Activated CD8-positive, alpha-beta T cell treated with anti-CD3 and anti-CD28 coated beads for 36 hours (primary cell): ENCODE measurements at regions not wholly inside any gene's neighbourhood (a gene's known extent, or its start where the extent isn't known, plus 50 kb on each side); places are given as distances from the start of the nearest gene placed in this dataset.
A peak's percentile ranks its signal among the peaks of the same experiment; 100 is the strongest.

Experiments
- ATAC-seq: fragments of 200-7000 bp; cut with Tn5 transposase; one replicate; pipeline ENCODE4 v1.10.0; 2021; ENCODE audit warnings: mild to moderate bottlenecking, moderate library complexity
- CTCF ChIA-PET: fragments of 350-600 bp; sonication (Branson Sonifier 250); formaldehyde crosslinking; loops from one replicate; lab custom pipeline; 2021; ENCODE audit warnings: antibody characterized with exemption; lab: Charles Lee
- POLR2A ChIA-PET: fragments of 350-600 bp; sonication (Branson Sonifier 250); formaldehyde crosslinking; loops from one replicate; lab custom pipeline; 2021; ENCODE audit warnings: antibody characterized with exemption; lab: Charles Lee
- DNase-seq: peaks from one replicate; pipeline ENCODE4 v3.0.0-alpha.2; 2020
- H3K27ac Mint-ChIP-seq: one replicate; pipeline ENCODE4 v1.8.0; 2021; ENCODE audit warnings: mild to moderate bottlenecking, mixed read lengths
- H3K27me3 Mint-ChIP-seq: one replicate; pipeline ENCODE4 v1.8.0; 2021; ENCODE audit warnings: mixed read lengths
- H3K36me3 Mint-ChIP-seq: one replicate; pipeline ENCODE4 v1.8.0; 2021; ENCODE audit warnings: low read depth, mixed read lengths
- H3K4me1 Mint-ChIP-seq: one replicate; pipeline ENCODE4 v1.8.0; 2021; ENCODE audit warnings: low read depth, mixed read lengths
- H3K4me3 Mint-ChIP-seq: one replicate; pipeline ENCODE4 v1.8.0; 2021; ENCODE audit warnings: mild to moderate bottlenecking, moderate library complexity, mixed read lengths
- H3K9me3 Mint-ChIP-seq: one replicate; pipeline ENCODE4 v1.8.0; 2021; ENCODE audit warnings: mixed read lengths
- CTCF ChIP-seq: fragments of 200-600 bp; IDR thresholded peaks from one replicate; pipeline ENCODE4 v1.8.0; 2022; ENCODE audit warnings: antibody characterized with exemption, mild to moderate bottlenecking
- intact Hi-C: fragments of 100-400 bp; cut with micrococcal nuclease; formaldehyde crosslinking; loops from one replicate; pipeline ENCODE4 v1.10.0; 2022

GRCh38 chr5:145697251-145697990 lies 137.7 kb downstream of the PRELID2 start:
- ATAC-seq (no peak), DNase-seq (peak; percentile 41)
- ChIA-PET CTCF (interaction anchor here (0.7 to 1.7 kb wide), 3 partner anchors 11 to 128 kb away, joined by 3 to 8 read pairs (median 3); no protein-coding TSS in a partner anchor), POLR2A (no interaction called here)
- Mint-ChIP-seq H3K27me3 (no peaks in the 10 kb centered on the region), H3K9me3 (no peaks in the 10 kb centered on the region), H3K36me3 (no peaks in the 10 kb centered on the region), H3K4me3 (no peak overlapping the region), H3K27ac (no peak overlapping the region), H3K4me1 (no peaks in the 10 kb centered on the region)
- intact Hi-C loops: loop anchor here (5.0 kb wide), 1 partner anchor 125 kb away; no protein-coding TSS in a partner anchor
- peak; percentile 22 for TF ChIP-seq CTCF

- Mint-ChIP-seq H3K4me3 (no peak overlapping the region), H3K27ac (no peak overlapping the region), H3K4me1 (no peaks in the 10 kb centered on the region), H3K9me3 (no peaks in the 10 kb centered on the region), H3K27me3 (no peaks in the 10 kb centered on the region), H3K36me3 (no peaks in the 10 kb centered on the region)
- DNase-seq (no peak), ATAC-seq (no peak)
- no peak for TF ChIP-seq CTCF
- intact Hi-C loops: loop anchor here (10.0 kb wide), 1 partner anchor 356 kb away; no protein-coding TSS in a partner anchor
- POLR2A ChIA-PET: no interaction called here
- CTCF ChIA-PET: interaction anchor here (1.7 kb wide), 1 partner anchor 136 kb away, joined by 5 read pairs; no protein-coding TSS in a partner anchor
These were observed 145.9 kb downstream of the PRELID2 start for GRCh38 chr5:145689235-145689634.

- Mint-ChIP-seq H3K27me3 (no peaks in the 10 kb centered on the region), H3K4me1 (no peaks in the 10 kb centered on the region), H3K36me3 (no peaks in the 10 kb centered on the region), H3K27ac (no peak overlapping the region), H3K9me3 (no peaks in the 10 kb centered on the region), H3K4me3 (no peak overlapping the region)
- no peak for DNase-seq
- ATAC-seq: no peak
- intact Hi-C loops: loop anchor here (10.0 kb wide), 1 partner anchor 357 kb away; no protein-coding TSS in a partner anchor
- POLR2A ChIA-PET: no interaction called here
- CTCF ChIA-PET: interaction anchor here (0.6 to 1.7 kb wide), 2 partner anchors 17 to 138 kb away, joined by 3 to 5 read pairs; no protein-coding TSS in a partner anchor
- TF ChIP-seq CTCF: no peak
These were observed 147.2 kb downstream of the PRELID2 start for GRCh38 chr5:145687943-145688342.

GRCh38 chr5:145685417-145685816 lies 149.7 kb downstream of the PRELID2 start:
- intact Hi-C loops: loop anchor here (10.0 kb wide), 1 partner anchor 359 kb away; no protein-coding TSS in a partner anchor

More at GRCh38 chr5:145685417-145685816, 149.7 kb downstream of the PRELID2 start:
- no peak overlapping the region for H3K27ac Mint-ChIP-seq
- H3K4me3 Mint-ChIP-seq: no peak overlapping the region
- H3K9me3 Mint-ChIP-seq: no peaks in the 10 kb centered on the region
- ATAC-seq (no peak), DNase-seq (no peak)
- CTCF ChIA-PET: interaction anchor here (1.0 kb wide), 1 partner anchor 141 kb away, joined by 3 read pairs; no protein-coding TSS in a partner anchor
- H3K4me1 Mint-ChIP-seq: no peaks in the 10 kb centered on the region
- POLR2A ChIA-PET: no interaction called here
- H3K36me3 Mint-ChIP-seq: no peaks in the 10 kb centered on the region
- TF ChIP-seq CTCF: no peak
- no peaks in the 10 kb centered on the region for H3K27me3 Mint-ChIP-seq
